H9 (cell line): ENCODE measurements at regions not wholly inside any gene's neighbourhood (a gene's known extent, or its start where the extent isn't known, plus 50 kb on each side); places are given as distances from the start of the nearest gene placed in this dataset.

ENCODE experiments used
- DNase-seq: peaks from one replicate; pipeline ENCODE4 v3.0.0-alpha.2; 2017
- H2AFZ ChIP-seq: one replicate; pipeline ENCODE4 v1.6.1; 2013; ENCODE audit warnings: mild to moderate bottlenecking, low read length, control low read depth, moderate library complexity
- H2AK5ac ChIP-seq: 2 replicates; pipeline ENCODE4 v1.6.1; 2013; ENCODE audit warnings: low read length, control low read depth, mixed read lengths; ENCODE audit not compliant: insufficient read length
- H2BK120ac ChIP-seq: one replicate; pipeline ENCODE4 v1.6.1; 2013; ENCODE audit warnings: low read depth, mild to moderate bottlenecking, low read length, control low read depth, inconsistent platforms; ENCODE audit not compliant: poor library complexity, severe bottlenecking
- H2BK12ac ChIP-seq: 2 replicates; pipeline ENCODE4 v1.6.1; 2013; ENCODE audit warnings: low read length, control low read depth, mixed read lengths, low read depth; ENCODE audit not compliant: insufficient read length
- H2BK15ac ChIP-seq: 2 replicates; pipeline ENCODE4 v1.6.1; 2013; ENCODE audit warnings: low read depth, low read length, control low read depth
- H2BK20ac ChIP-seq: one replicate; pipeline ENCODE4 v1.6.1; 2013; ENCODE audit warnings: low read depth, mild to moderate bottlenecking, low read length, control low read depth, inconsistent platforms; ENCODE audit not compliant: poor library complexity, severe bottlenecking
- H2BK5ac ChIP-seq: 2 replicates; pipeline ENCODE4 v1.6.1; 2013; ENCODE audit warnings: low read length, control low read depth, mixed read lengths; ENCODE audit not compliant: insufficient read length
- H3K14ac ChIP-seq: 2 replicates; pipeline ENCODE4 v1.6.1; 2013; ENCODE audit warnings: low read length, control low read depth; ENCODE audit not compliant: insufficient read depth
- H3K18ac ChIP-seq: 2 replicates; pipeline ENCODE4 v1.6.1; 2013; ENCODE audit warnings: low read depth, mild to moderate bottlenecking, mixed read lengths, low read length, control low read depth; ENCODE audit not compliant: insufficient read length
- H3K23ac ChIP-seq: 2 replicates; pipeline ENCODE4 v1.6.1; 2013; ENCODE audit warnings: low read length, control low read depth, mixed read lengths, low read depth; ENCODE audit not compliant: insufficient read length
- H3K23me2 ChIP-seq: 2 replicates; pipeline ENCODE4 v1.6.1; 2013; ENCODE audit warnings: low read depth, mild to moderate bottlenecking, mixed read lengths, low read length, control low read depth; ENCODE audit not compliant: insufficient read length, poor library complexity, severe bottlenecking
- H3K27ac ChIP-seq: 2 replicates; pipeline ENCODE4 v1.5.1; 2013; ENCODE audit warnings: low read length, control low read depth, mixed read lengths, low read depth; ENCODE audit not compliant: insufficient read length
- H3K27me3 ChIP-seq: 2 replicates; pipeline ENCODE4 v1.6.1; 2013; ENCODE audit warnings: low read length, control low read depth, inconsistent platforms; ENCODE audit not compliant: insufficient read depth
- H3K4ac ChIP-seq: 2 replicates; pipeline ENCODE4 v1.6.1; 2013; ENCODE audit warnings: low read depth, mild to moderate bottlenecking, control low read depth, inconsistent platforms, low read length, moderate library complexity
- H3K4me1 ChIP-seq: 2 replicates; pipeline ENCODE4 v1.6.1; 2013; ENCODE audit warnings: low read length, control low read depth, inconsistent platforms; ENCODE audit not compliant: insufficient read depth
- H3K4me2 ChIP-seq: 2 replicates; pipeline ENCODE4 v1.6.1; 2013; ENCODE audit warnings: low read length, control low read depth, mixed read lengths; ENCODE audit not compliant: insufficient read length, insufficient read depth
- H3K56ac ChIP-seq: 2 replicates; pipeline ENCODE4 v1.6.1; 2013; ENCODE audit warnings: low read depth, mild to moderate bottlenecking, mixed read lengths, low read length, control low read depth; ENCODE audit not compliant: insufficient read length
- H3K79me1 ChIP-seq: 2 replicates; pipeline ENCODE4 v1.6.1; 2013; ENCODE audit warnings: low read depth, mild to moderate bottlenecking, moderate library complexity, low read length, control low read depth, inconsistent platforms; ENCODE audit not compliant: insufficient read depth, poor library complexity, severe bottlenecking
- H3K79me2 ChIP-seq: 2 replicates; pipeline ENCODE4 v1.6.1; 2013; ENCODE audit warnings: low read length, control low read depth, inconsistent platforms; ENCODE audit not compliant: insufficient read depth
- H3K9ac ChIP-seq: 2 replicates; pipeline ENCODE4 v1.6.1; 2013; ENCODE audit warnings: low read length, control low read depth, mixed read lengths; ENCODE audit not compliant: insufficient read length; ENCODE audit errors: extremely low read depth
- H3K9me3 ChIP-seq: one replicate; pipeline ENCODE4 v1.6.1; 2013; ENCODE audit warnings: low read depth, low read length, inconsistent platforms; ENCODE audit not compliant: control insufficient read depth
- H3T11ph ChIP-seq: one replicate; pipeline ENCODE4 v1.6.1; 2013; ENCODE audit warnings: mild to moderate bottlenecking, low read length, control low read depth, inconsistent platforms
- H4K20me1 ChIP-seq: one replicate; pipeline ENCODE4 v1.6.1; 2013; ENCODE audit not compliant: control insufficient read depth, insufficient read length, insufficient read depth
- H4K5ac ChIP-seq: 2 replicates; pipeline ENCODE4 v1.6.1; 2013; ENCODE audit warnings: low read depth, mild to moderate bottlenecking, mixed read lengths, low read length, control low read depth; ENCODE audit not compliant: insufficient read length
- H4K8ac ChIP-seq: replicated peaks from 2 replicates; pipeline ENCODE4 v1.6.1; 2013; ENCODE audit warnings: low read length, control low read depth, mixed read lengths, low read depth; ENCODE audit not compliant: insufficient read length
- H4K91ac ChIP-seq: 2 replicates; pipeline ENCODE4 v1.6.1; 2013; ENCODE audit warnings: low read depth, mild to moderate bottlenecking, moderate library complexity, mixed read lengths, low read length, control low read depth; ENCODE audit not compliant: insufficient read length
- H3K27ac Mint-ChIP-seq, 3 experiments: 2 replicates in 2 of 3; 3 replicates in 1 of 3; pipeline ENCODE4 v1.8.0; 2020 to 2021; ENCODE audit warnings: mixed read lengths in 3 of 3, mild to moderate bottlenecking in 1 of 3, moderate library complexity in 1 of 3
- H3K27me3 Mint-ChIP-seq: 2 replicates; pipeline ENCODE4 v1.8.0; 2021; ENCODE audit warnings: low read depth, mild to moderate bottlenecking, moderate library complexity, mixed read lengths
- H3K36me3 Mint-ChIP-seq, 3 experiments: 2 replicates in 2 of 3; 3 replicates in 1 of 3; pipeline ENCODE4 v1.8.0; 2020 to 2021; ENCODE audit warnings: low read depth in 3 of 3, mixed read lengths in 3 of 3; ENCODE audit not compliant: insufficient read depth in 1 of 3
- H3K4me1 Mint-ChIP-seq, 2 experiments: 2 replicates each; pipeline ENCODE4 v1.8.0; 2020; ENCODE audit warnings: mixed read lengths in 2 of 2
- H3K4me3 Mint-ChIP-seq, 2 experiments: 2 replicates in 1 of 2; 3 replicates in 1 of 2; pipeline ENCODE4 v1.8.0; 2020 to 2021; ENCODE audit warnings: mild to moderate bottlenecking in 2 of 2, mixed read lengths in 2 of 2, moderate library complexity in 1 of 2
- H3K9me3 Mint-ChIP-seq, 2 experiments: 2 replicates in 1 of 2; 3 replicates in 1 of 2; pipeline ENCODE4 v1.8.0; 2020; ENCODE audit warnings: mild to moderate bottlenecking in 2 of 2, mixed read lengths in 2 of 2, moderate library complexity in 1 of 2
- WGBS: extraction: QIAGEN DNeasy Blood & Tissue Kit; methylation state at CpG from one replicate; pipeline ENCODE4 v1.1.7; 2013; ENCODE audit warnings: missing lambda C conversion rate, low lambda C conversion rate, mixed read lengths; ENCODE audit not compliant: insufficient read length; ENCODE audit errors: extremely low coverage; 5-methylcytosine and 5-hydroxymethylcytosine counted together
- TF ChIP-seq, protein P1 (sequence below): fragments of 200-600 bp; sonication (generic); conservative IDR thresholded peaks from 3 replicates; pipeline ENCODE4 v1.8.0; 2021; ENCODE audit warnings: antibody characterized with exemption, mild to moderate bottlenecking

- Histone ChIP-seq H3K14ac (no peak overlapping the region), H2BK15ac (no peak overlapping the region), H3K4me2 (no peak overlapping the region), H4K91ac (no peak overlapping the region), H3K4me1 (no peaks in the 10 kb centered on the region), H3K56ac (no peak overlapping the region), H4K20me1 (no peaks in the 10 kb centered on the region), H2BK120ac (no peak overlapping the region), H3K18ac (no peak overlapping the region), H3K79me2 (no peaks in the 10 kb centered on the region), H3K9ac (no peak overlapping the region), H2AFZ (no peak overlapping the region), H3K23me2 (no peaks in the 10 kb centered on the region), H2BK12ac (no peak overlapping the region), H3K9me3 (no peaks in the 10 kb centered on the region), H3K27me3 (no peaks in the 10 kb centered on the region), H3T11ph (no peak overlapping the region), H4K8ac (no peak overlapping the region), H2BK5ac (no peak overlapping the region), H2BK20ac (no peak overlapping the region), H3K79me1 (no peaks in the 10 kb centered on the region), H3K23ac (no peak overlapping the region), H4K5ac (no peak overlapping the region), H3K27ac (no peak overlapping the region), H2AK5ac (no peak overlapping the region), H3K4ac (no peak overlapping the region)
- no peak overlapping the region for H3K27ac Mint-ChIP-seq
- H3K27me3 Mint-ChIP-seq = no peaks in the 10 kb centered on the region; the same call in 1 of the 2 replicates
- TF ChIP-seq, protein P1, sequence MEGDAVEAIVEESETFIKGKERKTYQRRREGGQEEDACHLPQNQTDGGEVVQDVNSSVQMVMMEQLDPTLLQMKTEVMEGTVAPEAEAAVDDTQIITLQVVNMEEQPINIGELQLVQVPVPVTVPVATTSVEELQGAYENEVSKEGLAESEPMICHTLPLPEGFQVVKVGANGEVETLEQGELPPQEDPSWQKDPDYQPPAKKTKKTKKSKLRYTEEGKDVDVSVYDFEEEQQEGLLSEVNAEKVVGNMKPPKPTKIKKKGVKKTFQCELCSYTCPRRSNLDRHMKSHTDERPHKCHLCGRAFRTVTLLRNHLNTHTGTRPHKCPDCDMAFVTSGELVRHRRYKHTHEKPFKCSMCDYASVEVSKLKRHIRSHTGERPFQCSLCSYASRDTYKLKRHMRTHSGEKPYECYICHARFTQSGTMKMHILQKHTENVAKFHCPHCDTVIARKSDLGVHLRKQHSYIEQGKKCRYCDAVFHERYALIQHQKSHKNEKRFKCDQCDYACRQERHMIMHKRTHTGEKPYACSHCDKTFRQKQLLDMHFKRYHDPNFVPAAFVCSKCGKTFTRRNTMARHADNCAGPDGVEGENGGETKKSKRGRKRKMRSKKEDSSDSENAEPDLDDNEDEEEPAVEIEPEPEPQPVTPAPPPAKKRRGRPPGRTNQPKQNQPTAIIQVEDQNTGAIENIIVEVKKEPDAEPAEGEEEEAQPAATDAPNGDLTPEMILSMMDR = no peak
- no peaks in the 10 kb centered on the region for H3K9me3 Mint-ChIP-seq
- H3K4me1 Mint-ChIP-seq = no peaks in the 10 kb centered on the region
- H3K4me3 Mint-ChIP-seq = no peak overlapping the region
- no CpG with 5 or more reads among the region's 3 CpGs for WGBS
- H3K36me3 Mint-ChIP-seq = no peaks in the 10 kb centered on the region
- no peak for DNase-seq
These were observed 513.0 kb downstream of the NTRK3 start for GRCh38 chr15:87743562-87743961.
